GM19463 (cell line): ENCODE measurements at regions not wholly inside any gene's neighbourhood (a gene's known extent, or its start where the extent isn't known, plus 50 kb on each side); places are given as distances from the start of the nearest gene placed in this dataset.

Source experiments
- ATAC-seq: cut with Tn5 transposase; IDR thresholded peaks from one replicate; pipeline ENCODE4 v1.9.1; 2021; ENCODE audit warnings: mild to moderate bottlenecking, moderate library complexity; ENCODE audit not compliant: unreplicated experiment

GRCh38 chr14:104421892-104422828 lies 157.4 kb upstream of the C14orf180 start:
- no peak for ATAC-seq

GRCh38 chr14:104422837-104423681 lies 156.5 kb upstream of the C14orf180 start:
- no peak for ATAC-seq

- no peak for ATAC-seq
Observed at GRCh38 chr14:104423701-104424405, 155.7 kb upstream of the C14orf180 start.

- ATAC-seq: no peak
Observed at GRCh38 chr14:104424406-104425072, 155.0 kb upstream of the C14orf180 start.

GRCh38 chr14:104425171-104425681 lies 154.3 kb upstream of the C14orf180 start:
- no peak for ATAC-seq

GRCh38 chr14:104425763-104426646 lies 153.6 kb upstream of the C14orf180 start:
- ATAC-seq: no peak

GRCh38 chr14:104427131-104427851 lies 152.3 kb upstream of the C14orf180 start:
- ATAC-seq: no peak

GRCh38 chr14:104428333-104428851 lies 151.2 kb upstream of the C14orf180 start:
- ATAC-seq: no peak

- ATAC-seq: no peak
Observed at GRCh38 chr14:104428860-104429259, 150.7 kb upstream of the C14orf180 start.

GRCh38 chr14:104429291-104429861 lies 150.2 kb upstream of the C14orf180 start:
- ATAC-seq: no peak

- no peak for ATAC-seq
Observed at GRCh38 chr14:104431351-104431928, 148.1 kb upstream of the C14orf180 start.

- no peak for ATAC-seq
Observed at GRCh38 chr14:104431929-104432541, 147.5 kb upstream of the C14orf180 start.

GRCh38 chr14:104432611-104433231 lies 146.8 kb upstream of the C14orf180 start:
- no peak for ATAC-seq

GRCh38 chr14:104433401-104434213 lies 146.0 kb upstream of the C14orf180 start:
- ATAC-seq: no peak

- no peak for ATAC-seq
Observed at GRCh38 chr14:104434214-104435076, 145.1 kb upstream of the C14orf180 start.
